H1 (cell line): ENCODE measurements at regions not wholly inside any gene's neighbourhood (a gene's known extent, or its start where the extent isn't known, plus 50 kb on each side); places are given as distances from the start of the nearest gene placed in this dataset.

Experiments used
- CTCF ChIP-seq, 3 experiments: IDR thresholded peaks; 1 replicate in 2 of 3; 2 replicates in 1 of 3; pipeline versions ENCODE4 v1.5.1 to v1.6.1; 2011; ENCODE audit warnings: low read length in 3 of 3, mild to moderate bottlenecking in 3 of 3, inconsistent platforms in 2 of 3, low read depth in 1 of 3, moderate library complexity in 1 of 3; ENCODE audit not compliant: insufficient read depth in 1 of 3; ENCODE audit errors: control extremely low read depth in 1 of 3
- EP300 ChIP-seq, 2 experiments: IDR thresholded peaks; 1 replicate in 1 of 2; 2 replicates in 1 of 2; pipeline ENCODE4 v1.6.1; 2011 to 2012; ENCODE audit warnings: low read depth in 2 of 2, low read length in 2 of 2, mild to moderate bottlenecking in 2 of 2, borderline replicate concordance in 1 of 2, inconsistent platforms in 1 of 2, moderate library complexity in 1 of 2
- EZH2 ChIP-seq: fragments of 200-600 bp; sonication (generic); IDR thresholded peaks from 2 replicates; pipeline ENCODE4 v1.7.1; 2012; ENCODE audit warnings: low read depth, mild to moderate bottlenecking, moderate library complexity, low read length, inconsistent platforms; ENCODE audit not compliant: severe bottlenecking
- GABPA ChIP-seq: IDR thresholded peaks from 2 replicates; pipeline ENCODE4 v1.6.1; 2011; ENCODE audit warnings: mild to moderate bottlenecking, low read length, moderate library complexity, borderline replicate concordance; ENCODE audit not compliant: insufficient read depth
- MAFK ChIP-seq: IDR thresholded peaks from 2 replicates; pipeline ENCODE4 v1.6.1; 2012; ENCODE audit warnings: low read depth, mild to moderate bottlenecking, improper control_type of control experiment, low read length
- POLR2A ChIP-seq, 2 experiments: IDR thresholded peaks; 1 replicate in 1 of 2; 2 replicates in 1 of 2; pipeline ENCODE4 v1.6.1; 2011; ENCODE audit warnings: low read depth in 2 of 2, low read length in 2 of 2, mild to moderate bottlenecking in 2 of 2; ENCODE audit errors: control extremely low read depth in 1 of 2
- POLR2AphosphoS5 ChIP-seq: IDR thresholded peaks from 2 replicates; pipeline ENCODE4 v1.6.1; 2011; ENCODE audit warnings: low read depth, low read length
- SP2 ChIP-seq: IDR thresholded peaks from 2 replicates; pipeline ENCODE4 v1.6.1; 2012; ENCODE audit warnings: mild to moderate bottlenecking, low read length, inconsistent platforms
- USF2 ChIP-seq: IDR thresholded peaks from 2 replicates; pipeline ENCODE4 v1.6.1; 2011; ENCODE audit warnings: low read length, improper control_type of control experiment

GRCh38 chr9:107669422-107669821, 179.9 kb upstream of the KLF4 start:
- TF ChIP-seq EP300 (IDR thresholded peaks at IDR 0.05; ENCODE audit: borderline replicate concordance in 1 of 2, low read depth in 2 of 2, low read length in 2 of 2) (no peak), GABPA (no peak), CTCF (IDR thresholded peaks at IDR 0.05; ENCODE audit: control extremely low read depth in 1 of 3, insufficient read depth in 1 of 3, low read depth in 1 of 3, low read length in 3 of 3) (no peak), POLR2AphosphoS5 (no peak), USF2 (no peak), SP2 (no peak), POLR2A (IDR thresholded peaks at IDR 0.05; ENCODE audit: control extremely low read depth in 1 of 2, low read depth in 2 of 2, low read length in 2 of 2) (no peak), EZH2 (no peak), MAFK (no peak)
